Neural progenitor cell (in vitro differentiated cells): ENCODE measurements at regions not wholly inside any gene's neighbourhood (a gene's known extent, or its start where the extent isn't known, plus 50 kb on each side); places are given as distances from the start of the nearest gene placed in this dataset.
"Not testable (repeated sequence)": the region's sequence is repeated elsewhere in the genome, so short reads cannot be mapped to it uniquely, and the experiment has no call there.

Experiments
- DNase-seq: peaks from one replicate; pipeline ENCODE4 v3.0.0-alpha.2; 2016; ENCODE audit warnings: low spot score
- H2AFZ ChIP-seq: fragments of 200-600 bp; sonication (generic); replicated peaks from 2 replicates; pipeline ENCODE4 v1.6.1; 2016; ENCODE audit warnings: antibody characterized with exemption
- H3F3A ChIP-seq: fragments of 200-600 bp; sonication (generic); 2 replicates; pipeline ENCODE4 v1.6.1; 2016; ENCODE audit warnings: antibody characterized with exemption, low read depth
- H3K27ac ChIP-seq: fragments of 200-600 bp; sonication (generic); 2 replicates; pipeline ENCODE4 v1.5.1; 2016; ENCODE audit warnings: mild to moderate bottlenecking
- H3K27me3 ChIP-seq: fragments of 200-600 bp; sonication (generic); 2 replicates; pipeline ENCODE4 v1.6.1; 2016; ENCODE audit warnings: mild to moderate bottlenecking, moderate library complexity
- H3K36me3 ChIP-seq: fragments of 200-600 bp; sonication (generic); 2 replicates; pipeline ENCODE4 v1.5.1; 2016
- H3K4me1 ChIP-seq: fragments of 200-600 bp; sonication (generic); 2 replicates; pipeline ENCODE4 v1.6.1; 2016; ENCODE audit warnings: mixed run types
- H3K4me2 ChIP-seq: fragments of 200-600 bp; sonication (generic); 2 replicates; pipeline ENCODE4 v1.6.1; 2016
- H3K4me3 ChIP-seq: fragments of 200-600 bp; sonication (generic); 2 replicates; pipeline ENCODE4 v1.5.1; 2016
- H3K79me2 ChIP-seq: fragments of 200-600 bp; sonication (generic); 2 replicates; pipeline ENCODE4 v1.6.1; 2016; ENCODE audit warnings: low read depth
- H3K9ac ChIP-seq: fragments of 200-600 bp; sonication (generic); 2 replicates; pipeline ENCODE4 v1.6.1; 2016
- H3K9me3 ChIP-seq: fragments of 200-600 bp; sonication (generic); 2 replicates; pipeline ENCODE4 v1.5.1; 2016; ENCODE audit warnings: low read depth
- H4K20me1 ChIP-seq: fragments of 200-600 bp; sonication (generic); 2 replicates; pipeline ENCODE4 v1.6.1; 2016; ENCODE audit warnings: low read depth
- H3K27ac Mint-ChIP-seq: 3 replicates; pipeline ENCODE4 v1.8.0; 2021; ENCODE audit warnings: mixed read lengths
- H3K27me3 Mint-ChIP-seq: 2 replicates; pipeline ENCODE4 v1.8.0; 2022; ENCODE audit warnings: low read depth, mild to moderate bottlenecking, inconsistent platforms, moderate library complexity, mixed read lengths; ENCODE audit not compliant: insufficient read depth
- H3K36me3 Mint-ChIP-seq: 3 replicates; pipeline ENCODE4 v1.8.0; 2021; ENCODE audit warnings: mixed read lengths
- H3K4me1 Mint-ChIP-seq: 3 replicates; pipeline ENCODE4 v1.8.0; 2021; ENCODE audit warnings: mixed read lengths
- H3K4me3 Mint-ChIP-seq: 3 replicates; pipeline ENCODE4 v1.8.0; 2021; ENCODE audit warnings: mild to moderate bottlenecking, moderate library complexity, mixed read lengths
- H3K9me3 Mint-ChIP-seq: 3 replicates; pipeline ENCODE4 v1.8.0; 2020; ENCODE audit warnings: mixed read lengths
- EZH2 ChIP-seq: fragments of 200-600 bp; sonication (generic); IDR thresholded peaks from 2 replicates; pipeline ENCODE4 v1.6.1; 2017; ENCODE audit warnings: antibody characterized with exemption, mild to moderate bottlenecking, moderate library complexity
- EZH2phosphoT487 ChIP-seq: fragments of 200-600 bp; sonication (generic); IDR thresholded peaks from 2 replicates; pipeline ENCODE4 v1.6.1; 2017; ENCODE audit warnings: antibody characterized with exemption
- TF ChIP-seq, protein P1 (sequence below): fragments of 200-600 bp; sonication (generic); IDR thresholded peaks from 2 replicates; pipeline ENCODE4 v1.5.1; 2017; ENCODE audit warnings: antibody characterized with exemption, mild to moderate bottlenecking

DNA sequence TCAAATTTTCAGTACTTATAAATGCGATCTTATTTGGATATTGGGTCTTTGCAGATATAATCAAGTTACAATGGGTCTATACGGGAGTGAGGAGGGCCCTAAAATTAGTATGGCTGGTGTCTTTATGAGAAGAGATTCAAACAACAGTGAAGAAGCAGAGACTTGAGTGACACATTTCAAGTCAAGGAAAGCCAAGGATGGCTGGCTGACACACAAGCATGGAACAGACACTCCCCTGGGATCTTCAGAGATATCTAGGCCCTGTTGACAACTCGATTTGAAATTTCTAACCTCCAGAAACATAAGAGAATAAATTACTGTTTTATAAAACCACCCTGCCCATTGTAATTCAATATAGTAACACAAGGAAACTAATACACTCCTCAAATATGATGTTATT is 1886.0 kb upstream of the PCDH7 start:
- H3K27ac Mint-ChIP-seq = no peak overlapping the region
- no peaks in the 10 kb centered on the region for H3K36me3 Mint-ChIP-seq
- no peak overlapping the region for H3K4me3 Mint-ChIP-seq
- no peak overlapping the region for H2AFZ ChIP-seq
- H3K4me2 ChIP-seq = no peak overlapping the region
- no peak for DNase-seq
- H3K36me3 ChIP-seq = no peaks in the 10 kb centered on the region
- H3K27ac ChIP-seq = no peak overlapping the region
- H3K4me1 Mint-ChIP-seq = no peaks in the 10 kb centered on the region
- H3K27me3 Mint-ChIP-seq = no peaks in the 10 kb centered on the region
- no peak for TF ChIP-seq EZH2
- no peak for TF ChIP-seq EZH2phosphoT487
- TF ChIP-seq, protein P1, sequence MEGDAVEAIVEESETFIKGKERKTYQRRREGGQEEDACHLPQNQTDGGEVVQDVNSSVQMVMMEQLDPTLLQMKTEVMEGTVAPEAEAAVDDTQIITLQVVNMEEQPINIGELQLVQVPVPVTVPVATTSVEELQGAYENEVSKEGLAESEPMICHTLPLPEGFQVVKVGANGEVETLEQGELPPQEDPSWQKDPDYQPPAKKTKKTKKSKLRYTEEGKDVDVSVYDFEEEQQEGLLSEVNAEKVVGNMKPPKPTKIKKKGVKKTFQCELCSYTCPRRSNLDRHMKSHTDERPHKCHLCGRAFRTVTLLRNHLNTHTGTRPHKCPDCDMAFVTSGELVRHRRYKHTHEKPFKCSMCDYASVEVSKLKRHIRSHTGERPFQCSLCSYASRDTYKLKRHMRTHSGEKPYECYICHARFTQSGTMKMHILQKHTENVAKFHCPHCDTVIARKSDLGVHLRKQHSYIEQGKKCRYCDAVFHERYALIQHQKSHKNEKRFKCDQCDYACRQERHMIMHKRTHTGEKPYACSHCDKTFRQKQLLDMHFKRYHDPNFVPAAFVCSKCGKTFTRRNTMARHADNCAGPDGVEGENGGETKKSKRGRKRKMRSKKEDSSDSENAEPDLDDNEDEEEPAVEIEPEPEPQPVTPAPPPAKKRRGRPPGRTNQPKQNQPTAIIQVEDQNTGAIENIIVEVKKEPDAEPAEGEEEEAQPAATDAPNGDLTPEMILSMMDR = no peak
- no peaks in the 10 kb centered on the region for H3K27me3 ChIP-seq
- no peak overlapping the region for H3K4me3 ChIP-seq
- no peaks in the 10 kb centered on the region for H3K79me2 ChIP-seq
- no peaks in the 10 kb centered on the region for H3K4me1 ChIP-seq
- no peak overlapping the region for H3K9ac ChIP-seq
- no peaks in the 10 kb centered on the region for H3K9me3 ChIP-seq
- H4K20me1 ChIP-seq = no peaks in the 10 kb centered on the region
- H3F3A ChIP-seq = no peaks in the 10 kb centered on the region
- H3K9me3 Mint-ChIP-seq = peaks cover under 1% of the 10 kb centered on the region

DNA sequence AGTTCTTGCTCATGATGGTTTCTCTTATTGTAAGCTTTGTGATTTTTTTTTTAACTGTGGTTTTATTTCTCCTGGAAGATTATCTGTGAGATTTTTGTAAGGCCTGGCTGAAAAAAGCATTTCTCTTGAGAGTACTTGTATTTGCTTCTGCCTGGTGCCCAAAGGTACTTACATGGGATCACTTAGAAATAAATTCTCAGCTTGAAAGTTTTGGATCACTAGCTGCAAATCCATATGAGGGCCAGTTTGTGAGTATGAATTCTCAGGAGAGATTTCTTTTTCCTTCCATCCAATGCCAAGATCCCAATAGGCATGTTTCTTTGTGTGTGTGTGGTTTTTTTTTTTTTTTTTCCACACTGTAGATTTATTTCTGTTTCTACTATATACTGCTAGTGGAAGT is 1884.7 kb upstream of the PCDH7 start:
- Histone ChIP-seq H3K9ac (no peak overlapping the region), H3K4me1 (no peaks in the 10 kb centered on the region), H3K4me3 (no peak overlapping the region), H3K27ac (no peak overlapping the region), H3F3A (no peaks in the 10 kb centered on the region), H4K20me1 (no peaks in the 10 kb centered on the region), H3K4me2 (no peak overlapping the region), H3K27me3 (no peaks in the 10 kb centered on the region), H2AFZ (no peak overlapping the region), H3K36me3 (no peaks in the 10 kb centered on the region), H3K9me3 (no peaks in the 10 kb centered on the region), H3K79me2 (no peaks in the 10 kb centered on the region)
- Mint-ChIP-seq H3K27ac (no peak overlapping the region), H3K27me3 (no peaks in the 10 kb centered on the region), H3K4me3 (no peak overlapping the region), H3K9me3 (no peaks in the 10 kb centered on the region), H3K36me3 (no peaks in the 10 kb centered on the region), H3K4me1 (no peaks in the 10 kb centered on the region)
- TF ChIP-seq EZH2phosphoT487 (no peak), EZH2 (no peak)
- TF ChIP-seq, protein P1 = no peak
- no peak for DNase-seq

DNA sequence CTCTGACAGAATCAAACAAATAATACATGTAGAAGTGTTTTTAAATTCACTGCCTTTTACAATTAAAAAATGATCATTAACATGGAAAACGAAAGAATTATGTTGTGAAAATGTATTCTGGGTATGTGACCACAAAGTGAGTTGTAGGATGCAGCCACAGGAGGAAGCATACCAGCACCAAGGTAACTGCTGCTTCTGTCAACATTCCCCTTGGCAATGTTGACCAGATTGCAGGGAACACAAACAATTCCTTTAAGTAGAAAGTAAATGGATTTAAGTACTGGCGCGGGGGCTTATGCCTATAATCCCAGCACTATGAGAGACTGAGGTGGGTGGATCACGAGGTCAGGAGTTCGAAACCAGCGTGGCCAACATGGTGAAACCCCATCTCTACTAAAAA is 1877.9 kb upstream of the PCDH7 start:
- Mint-ChIP-seq H3K4me1 (no peaks in the 10 kb centered on the region), H3K27me3 (no peaks in the 10 kb centered on the region), H3K36me3 (no peaks in the 10 kb centered on the region), H3K4me3 (no peak overlapping the region), H3K9me3 (peaks cover 2% of the 10 kb centered on the region), H3K27ac (no peak overlapping the region)
- H3K9me3 ChIP-seq = no peaks in the 10 kb centered on the region
- H3K79me2 ChIP-seq = no peaks in the 10 kb centered on the region
- no peaks in the 10 kb centered on the region for H3K27me3 ChIP-seq
- H3K4me2 ChIP-seq = no peak overlapping the region
- H3F3A ChIP-seq = no peaks in the 10 kb centered on the region
- H3K4me1 ChIP-seq = no peaks in the 10 kb centered on the region
- H2AFZ ChIP-seq = no peak overlapping the region
- H3K27ac ChIP-seq = no peak overlapping the region
- H3K36me3 ChIP-seq = no peaks in the 10 kb centered on the region
- no peak overlapping the region for H3K4me3 ChIP-seq
- H3K9ac ChIP-seq = no peak overlapping the region
- DNase-seq = no peak
- TF ChIP-seq EZH2 = no peak
- TF ChIP-seq EZH2phosphoT487 = no peak
- TF ChIP-seq, protein P1 = no peak
- no peaks in the 10 kb centered on the region for H4K20me1 ChIP-seq

DNA sequence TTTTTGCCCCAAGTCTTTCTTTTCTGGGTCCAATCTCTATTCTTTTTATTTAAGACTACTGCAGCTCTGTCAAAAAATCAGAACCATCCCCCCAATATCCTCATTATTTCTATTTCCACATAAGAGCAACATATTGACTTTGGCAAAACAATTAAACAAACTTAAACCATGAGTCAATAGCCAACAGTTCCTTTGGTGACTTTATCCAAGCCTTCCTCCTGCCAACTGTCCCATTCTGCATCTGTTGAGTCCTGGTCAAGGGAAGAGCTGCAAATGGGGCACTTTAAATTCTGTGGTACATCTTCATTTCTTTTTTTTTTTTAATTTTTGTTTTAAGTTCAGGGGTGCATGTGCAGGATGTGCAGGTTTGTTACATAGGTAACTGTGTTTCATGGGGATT is 1875.0 kb upstream of the PCDH7 start:
- no peak overlapping the region for H2AFZ ChIP-seq
- no peak overlapping the region for H3K27ac ChIP-seq
- Mint-ChIP-seq H3K4me1 (no peaks in the 10 kb centered on the region), H3K9me3 (peaks cover 2% of the 10 kb centered on the region), H3K36me3 (no peaks in the 10 kb centered on the region), H3K27ac (no peak overlapping the region), H3K4me3 (no peak overlapping the region), H3K27me3 (no peaks in the 10 kb centered on the region)
- no peak overlapping the region for H3K4me3 ChIP-seq
- no peaks in the 10 kb centered on the region for H3K27me3 ChIP-seq
- H3K4me1 ChIP-seq = no peaks in the 10 kb centered on the region
- DNase-seq = no peak
- no peaks in the 10 kb centered on the region for H4K20me1 ChIP-seq
- H3K79me2 ChIP-seq = no peaks in the 10 kb centered on the region
- no peak overlapping the region for H3K4me2 ChIP-seq
- TF ChIP-seq EZH2phosphoT487 = no peak
- TF ChIP-seq EZH2 = no peak
- TF ChIP-seq, protein P1 = no peak
- no peak overlapping the region for H3K9ac ChIP-seq
- no peaks in the 10 kb centered on the region for H3K36me3 ChIP-seq
- H3F3A ChIP-seq = no peaks in the 10 kb centered on the region
- no peaks in the 10 kb centered on the region for H3K9me3 ChIP-seq

DNA sequence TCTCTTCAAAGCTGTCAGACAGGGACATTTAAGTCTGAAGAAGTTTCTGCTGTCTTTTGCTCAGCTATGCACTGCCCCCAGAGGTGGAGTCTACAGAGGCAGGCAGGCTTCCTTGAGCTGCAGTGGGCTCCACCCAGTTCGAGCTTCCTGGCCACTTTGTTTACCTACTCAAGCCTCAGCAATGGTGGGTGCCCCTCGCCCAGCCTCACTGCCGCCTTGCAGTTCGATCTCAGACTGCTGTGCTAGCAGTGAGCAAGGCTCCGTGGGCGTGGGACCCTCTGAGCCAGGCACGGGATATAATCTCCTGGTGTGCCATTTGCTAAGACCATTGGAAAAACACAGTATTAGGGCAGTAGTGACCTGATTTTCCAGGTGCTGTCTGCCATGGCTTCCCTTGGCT is 1863.1 kb upstream of the PCDH7 start:
- not testable (repeated sequence) for H3K79me2 ChIP-seq, H3K36me3 ChIP-seq, H3K4me3 ChIP-seq, DNase-seq, H3K9ac ChIP-seq, H3K4me3 Mint-ChIP-seq, H3K36me3 Mint-ChIP-seq, H3K4me2 ChIP-seq, H3K27me3 ChIP-seq, H3F3A ChIP-seq, H2AFZ ChIP-seq, H3K27me3 Mint-ChIP-seq, H4K20me1 ChIP-seq, H3K9me3 ChIP-seq, H3K4me1 Mint-ChIP-seq, H3K4me1 ChIP-seq, H3K27ac Mint-ChIP-seq, H3K27ac ChIP-seq
- H3K9me3 Mint-ChIP-seq = peaks cover 20% of the 10 kb centered on the region
